ENCODE measurements at regions not wholly inside any gene's neighbourhood (a gene's known extent, or its start where the extent isn't known, plus 50 kb on each side); places are given as distances from the start of the nearest gene placed in this dataset.

GRCh38 chr11:23252426-23252825, 392.2 kb upstream of the CCDC179 start:
- TF ChIP-seq CTCF (conservative IDR thresholded peaks at IDR 0.05 in 1 of 2, IDR thresholded peaks at IDR 0.05 in 1 of 2; ENCODE audit: low read depth in 1 of 2, low read length in 2 of 2): no peak
- no peak for TF ChIP-seq EZH2 (IDR thresholded peaks at IDR 0.05; ENCODE audit: low read length, missing control alignments)
